ENCODE measurements at regions not wholly inside any gene's neighbourhood (a gene's known extent, or its start where the extent isn't known, plus 50 kb on each side); places are given as distances from the start of the nearest gene placed in this dataset.

- TF ChIP-seq CTCF (IDR thresholded peaks at IDR 0.05) (no peak), EP300 (IDR thresholded peaks at IDR 0.05) (no peak)
Observed at GRCh38 chr15:69686626-69687025, 234.0 kb downstream of the RPLP1 start.

All from tibial nerve (tissue), 4 donors.